ENCODE measurements at regions not wholly inside any gene's neighbourhood (a gene's known extent, or its start where the extent isn't known, plus 50 kb on each side); places are given as distances from the start of the nearest gene placed in this dataset.

- no peak overlapping the region for H2AFZ ChIP-seq (ENCODE audit: low read length)
- H3K27ac ChIP-seq (ENCODE audit: extremely low read length, insufficient read depth, low read length), result no peak overlapping the region
- no peak for FAIRE-seq
- intact Hi-C loops (cut with micrococcal nuclease; ENCODE audit: unreplicated experiment) (no loop called here), in situ Hi-C loops (cut with HindIII; ENCODE audit: extremely low pct_ligation_motif_present, low pct_unique_long_range_greater_than_20kb) (no loop called here)
- no TSS peak for BruUV-seq (replicated peaks)
- no peak for ATAC-seq
- TF ChIP-seq ZNF644 (CRISPR knock-in tag; IDR thresholded peaks at IDR 0.05; ENCODE audit: low read depth), result no peak
- TF ChIP-seq, protein P1, sequence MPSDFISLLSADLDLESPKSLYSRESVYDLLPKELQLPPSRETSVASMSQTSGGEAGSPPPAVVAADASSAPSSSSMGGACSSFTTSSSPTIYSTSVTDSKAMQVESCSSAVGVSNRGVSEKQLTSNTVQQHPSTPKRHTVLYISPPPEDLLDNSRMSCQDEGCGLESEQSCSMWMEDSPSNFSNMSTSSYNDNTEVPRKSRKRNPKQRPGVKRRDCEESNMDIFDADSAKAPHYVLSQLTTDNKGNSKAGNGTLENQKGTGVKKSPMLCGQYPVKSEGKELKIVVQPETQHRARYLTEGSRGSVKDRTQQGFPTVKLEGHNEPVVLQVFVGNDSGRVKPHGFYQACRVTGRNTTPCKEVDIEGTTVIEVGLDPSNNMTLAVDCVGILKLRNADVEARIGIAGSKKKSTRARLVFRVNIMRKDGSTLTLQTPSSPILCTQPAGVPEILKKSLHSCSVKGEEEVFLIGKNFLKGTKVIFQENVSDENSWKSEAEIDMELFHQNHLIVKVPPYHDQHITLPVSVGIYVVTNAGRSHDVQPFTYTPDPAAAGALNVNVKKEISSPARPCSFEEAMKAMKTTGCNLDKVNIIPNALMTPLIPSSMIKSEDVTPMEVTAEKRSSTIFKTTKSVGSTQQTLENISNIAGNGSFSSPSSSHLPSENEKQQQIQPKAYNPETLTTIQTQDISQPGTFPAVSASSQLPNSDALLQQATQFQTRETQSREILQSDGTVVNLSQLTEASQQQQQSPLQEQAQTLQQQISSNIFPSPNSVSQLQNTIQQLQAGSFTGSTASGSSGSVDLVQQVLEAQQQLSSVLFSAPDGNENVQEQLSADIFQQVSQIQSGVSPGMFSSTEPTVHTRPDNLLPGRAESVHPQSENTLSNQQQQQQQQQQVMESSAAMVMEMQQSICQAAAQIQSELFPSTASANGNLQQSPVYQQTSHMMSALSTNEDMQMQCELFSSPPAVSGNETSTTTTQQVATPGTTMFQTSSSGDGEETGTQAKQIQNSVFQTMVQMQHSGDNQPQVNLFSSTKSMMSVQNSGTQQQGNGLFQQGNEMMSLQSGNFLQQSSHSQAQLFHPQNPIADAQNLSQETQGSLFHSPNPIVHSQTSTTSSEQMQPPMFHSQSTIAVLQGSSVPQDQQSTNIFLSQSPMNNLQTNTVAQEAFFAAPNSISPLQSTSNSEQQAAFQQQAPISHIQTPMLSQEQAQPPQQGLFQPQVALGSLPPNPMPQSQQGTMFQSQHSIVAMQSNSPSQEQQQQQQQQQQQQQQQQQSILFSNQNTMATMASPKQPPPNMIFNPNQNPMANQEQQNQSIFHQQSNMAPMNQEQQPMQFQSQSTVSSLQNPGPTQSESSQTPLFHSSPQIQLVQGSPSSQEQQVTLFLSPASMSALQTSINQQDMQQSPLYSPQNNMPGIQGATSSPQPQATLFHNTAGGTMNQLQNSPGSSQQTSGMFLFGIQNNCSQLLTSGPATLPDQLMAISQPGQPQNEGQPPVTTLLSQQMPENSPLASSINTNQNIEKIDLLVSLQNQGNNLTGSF (CRISPR knock-in tag; IDR thresholded peaks at IDR 0.05), result no peak
- no peak for TF ChIP-seq ZNF816 (CRISPR knock-in tag; IDR thresholded peaks at IDR 0.05; ENCODE audit: borderline replicate concordance)
- TF ChIP-seq, protein P2, sequence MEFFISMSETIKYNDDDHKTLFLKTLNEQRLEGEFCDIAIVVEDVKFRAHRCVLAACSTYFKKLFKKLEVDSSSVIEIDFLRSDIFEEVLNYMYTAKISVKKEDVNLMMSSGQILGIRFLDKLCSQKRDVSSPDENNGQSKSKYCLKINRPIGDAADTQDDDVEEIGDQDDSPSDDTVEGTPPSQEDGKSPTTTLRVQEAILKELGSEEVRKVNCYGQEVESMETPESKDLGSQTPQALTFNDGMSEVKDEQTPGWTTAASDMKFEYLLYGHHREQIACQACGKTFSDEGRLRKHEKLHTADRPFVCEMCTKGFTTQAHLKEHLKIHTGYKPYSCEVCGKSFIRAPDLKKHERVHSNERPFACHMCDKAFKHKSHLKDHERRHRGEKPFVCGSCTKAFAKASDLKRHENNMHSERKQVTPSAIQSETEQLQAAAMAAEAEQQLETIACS (CRISPR knock-in tag; IDR thresholded peaks at IDR 0.05), result no peak
- no peak for TF ChIP-seq ZFP91 (CRISPR knock-in tag; IDR thresholded peaks at IDR 0.05; ENCODE audit: borderline replicate concordance)
- TF ChIP-seq HDAC6 (IDR thresholded peaks at IDR 0.05; ENCODE audit: low read depth, low read length), result no peak
- TF ChIP-seq MAFF (IDR thresholded peaks at IDR 0.05; ENCODE audit: low read depth, low read length), result peak; percentile 52; the same call in 1 of the 2 replicates
- peak; percentile 70 to 72; a peak in 3 of 4 replicates for TF ChIP-seq MAFK (conservative IDR thresholded peaks at IDR 0.05 in 1 of 2, IDR thresholded peaks at IDR 0.05 in 1 of 2; ENCODE audit: low read length in 2 of 2)
- POLR2A ChIA-PET, result no interaction called here
- H3K36me3 ChIP-seq (replicated peaks in 1 of 2; ENCODE audit: control insufficient read depth in 1 of 2, insufficient read depth in 2 of 2, low read length in 2 of 2), result no peaks in the 10 kb centered on the region
- no peaks in the 10 kb centered on the region for H4K20me1 ChIP-seq (ENCODE audit: insufficient read depth, low read length)
- no peak overlapping the region for H3K4me2 ChIP-seq (ENCODE audit: low read depth, low read length)
- no peaks in the 10 kb centered on the region for H3K79me2 ChIP-seq (ENCODE audit: insufficient read depth, low read length)
- no peak overlapping the region for H3K4me3 ChIP-seq (replicated peaks in 1 of 3; ENCODE audit: insufficient read depth in 1 of 3, low read depth in 2 of 3, low read length in 3 of 3)
- H3K9ac ChIP-seq (ENCODE audit: insufficient read depth, low read depth, low read length), result no peak overlapping the region
- no peaks in the 10 kb centered on the region for H3K27me3 ChIP-seq (ENCODE audit: control insufficient read depth in 1 of 2, insufficient read depth in 2 of 2, low read length in 2 of 2)
- DNase-seq (ENCODE audit: low spot score), result no peak
- no peaks in the 10 kb centered on the region for H3K4me1 ChIP-seq (ENCODE audit: insufficient read depth, low read length)
- CTCF ChIA-PET (ENCODE audit: low intra/inter-chr PET ratio, low total read pairs), result no interaction called here
- peaks cover 14% of the 10 kb centered on the region; the same call in 1 of the 2 replicates for H3K9me3 ChIP-seq (ENCODE audit: low read length)
These were observed 142.7 kb upstream of the TUBA3C start for GRCh38 chr13:19324325-19324724.
